AG09319 (cell line): ENCODE measurements at regions not wholly inside any gene's neighbourhood (a gene's known extent, or its start where the extent isn't known, plus 50 kb on each side); places are given as distances from the start of the nearest gene placed in this dataset.

Experiments
- DNase-seq: peaks from one replicate; pipeline ENCODE4 v3.0.0-alpha.2; 2010; ENCODE audit warnings: low read depth; ENCODE audit errors: extremely low read depth
- TF ChIP-seq, protein P1 (sequence below): IDR thresholded peaks from 2 replicates; pipeline ENCODE4 v1.5.1; 2011; ENCODE audit warnings: low read depth, mild to moderate bottlenecking, inconsistent platforms, low read length, moderate library complexity

DNA sequence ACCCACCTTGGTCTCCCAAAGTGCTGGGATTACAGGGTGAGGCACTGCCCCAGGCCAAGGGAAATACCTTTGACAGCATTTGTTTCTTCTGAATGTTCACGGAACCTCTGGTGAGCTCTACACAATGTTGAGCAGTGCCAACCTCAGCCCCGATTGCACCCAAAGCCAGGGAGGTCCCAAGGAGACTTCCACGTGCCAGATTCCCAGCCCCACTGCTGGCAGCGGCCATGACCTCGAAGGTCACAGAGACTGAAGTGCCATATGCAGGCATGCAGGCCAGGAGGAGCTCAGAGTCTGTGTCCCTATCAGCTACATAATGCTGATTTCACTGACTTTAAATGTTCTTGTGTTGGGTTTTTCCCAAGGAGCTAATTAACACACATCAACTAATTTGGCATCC is 226.4 kb upstream of the FOXF1 start:
- DNase-seq: no peak
- TF ChIP-seq, protein P1, sequence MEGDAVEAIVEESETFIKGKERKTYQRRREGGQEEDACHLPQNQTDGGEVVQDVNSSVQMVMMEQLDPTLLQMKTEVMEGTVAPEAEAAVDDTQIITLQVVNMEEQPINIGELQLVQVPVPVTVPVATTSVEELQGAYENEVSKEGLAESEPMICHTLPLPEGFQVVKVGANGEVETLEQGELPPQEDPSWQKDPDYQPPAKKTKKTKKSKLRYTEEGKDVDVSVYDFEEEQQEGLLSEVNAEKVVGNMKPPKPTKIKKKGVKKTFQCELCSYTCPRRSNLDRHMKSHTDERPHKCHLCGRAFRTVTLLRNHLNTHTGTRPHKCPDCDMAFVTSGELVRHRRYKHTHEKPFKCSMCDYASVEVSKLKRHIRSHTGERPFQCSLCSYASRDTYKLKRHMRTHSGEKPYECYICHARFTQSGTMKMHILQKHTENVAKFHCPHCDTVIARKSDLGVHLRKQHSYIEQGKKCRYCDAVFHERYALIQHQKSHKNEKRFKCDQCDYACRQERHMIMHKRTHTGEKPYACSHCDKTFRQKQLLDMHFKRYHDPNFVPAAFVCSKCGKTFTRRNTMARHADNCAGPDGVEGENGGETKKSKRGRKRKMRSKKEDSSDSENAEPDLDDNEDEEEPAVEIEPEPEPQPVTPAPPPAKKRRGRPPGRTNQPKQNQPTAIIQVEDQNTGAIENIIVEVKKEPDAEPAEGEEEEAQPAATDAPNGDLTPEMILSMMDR: no peak

DNA sequence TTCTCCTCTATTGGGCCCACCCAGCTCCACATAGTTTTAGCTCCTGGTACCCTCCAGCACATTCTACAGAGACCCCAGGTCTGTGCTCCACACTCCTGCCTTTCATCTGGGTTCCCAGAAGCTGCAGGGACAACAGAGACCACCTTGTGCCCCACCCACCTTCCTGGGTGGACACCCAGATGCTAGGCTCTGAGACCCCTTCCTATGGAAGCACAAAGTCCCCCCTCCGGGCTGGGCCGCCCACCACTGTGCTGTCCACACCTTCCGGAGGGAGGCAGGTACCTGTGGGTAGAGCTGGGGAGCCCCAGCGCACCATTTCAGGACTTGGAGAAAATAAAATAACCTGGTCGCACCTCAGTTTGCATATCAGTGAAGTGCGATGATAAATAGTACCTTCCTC is 224.9 kb upstream of the FOXF1 start:
- TF ChIP-seq, protein P1: no peak
- no peak for DNase-seq

DNA sequence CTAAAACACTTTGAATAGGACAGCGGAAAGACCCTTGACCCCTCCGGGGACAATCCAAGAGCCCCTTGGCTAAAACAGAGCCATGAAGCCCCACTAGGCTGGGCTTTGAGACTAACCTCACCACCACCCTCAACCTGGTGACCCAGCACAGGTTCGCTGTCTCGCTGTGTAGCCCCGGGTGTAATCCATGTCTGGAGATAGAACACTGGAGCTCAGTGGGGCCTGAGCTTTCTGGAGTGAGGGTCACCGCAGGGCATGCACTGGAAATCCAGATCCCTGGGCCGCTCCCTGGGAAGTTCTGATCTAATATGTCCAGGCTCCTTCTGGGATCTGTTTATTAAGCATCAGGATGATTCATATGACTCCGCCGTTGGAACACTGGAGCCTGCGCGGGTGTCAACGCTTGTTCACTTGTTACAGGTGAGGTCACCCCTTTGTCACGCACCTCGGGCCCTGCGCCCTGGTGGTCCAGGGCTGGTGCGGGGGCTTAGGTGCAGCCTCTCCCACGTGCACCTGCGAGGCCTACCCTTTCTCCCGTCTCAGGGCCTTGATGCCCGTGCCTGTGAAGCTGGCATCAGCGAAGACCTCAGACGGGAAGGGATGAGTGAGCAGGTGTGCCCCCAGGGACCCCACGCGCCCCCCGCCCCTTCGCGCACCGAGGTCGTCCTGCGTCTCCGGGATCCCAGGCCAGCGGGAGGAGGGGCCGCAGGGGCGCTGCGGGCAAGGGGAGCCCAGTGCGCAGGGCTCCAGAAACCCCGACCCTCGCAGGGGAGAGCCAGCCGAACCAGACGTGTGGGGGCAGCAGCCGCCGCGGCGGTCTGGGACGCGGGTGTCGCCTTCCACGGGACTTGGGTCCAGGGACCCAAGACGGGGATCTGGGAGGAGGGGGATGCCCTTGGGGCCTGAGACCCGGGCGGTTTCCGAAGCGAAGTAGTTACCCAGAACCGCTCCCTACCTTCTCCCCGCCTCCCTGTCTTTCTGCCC is 224.1 kb upstream of the FOXF1 start:
- DNase-seq: no peak
- TF ChIP-seq, protein P1: no peak

DNA sequence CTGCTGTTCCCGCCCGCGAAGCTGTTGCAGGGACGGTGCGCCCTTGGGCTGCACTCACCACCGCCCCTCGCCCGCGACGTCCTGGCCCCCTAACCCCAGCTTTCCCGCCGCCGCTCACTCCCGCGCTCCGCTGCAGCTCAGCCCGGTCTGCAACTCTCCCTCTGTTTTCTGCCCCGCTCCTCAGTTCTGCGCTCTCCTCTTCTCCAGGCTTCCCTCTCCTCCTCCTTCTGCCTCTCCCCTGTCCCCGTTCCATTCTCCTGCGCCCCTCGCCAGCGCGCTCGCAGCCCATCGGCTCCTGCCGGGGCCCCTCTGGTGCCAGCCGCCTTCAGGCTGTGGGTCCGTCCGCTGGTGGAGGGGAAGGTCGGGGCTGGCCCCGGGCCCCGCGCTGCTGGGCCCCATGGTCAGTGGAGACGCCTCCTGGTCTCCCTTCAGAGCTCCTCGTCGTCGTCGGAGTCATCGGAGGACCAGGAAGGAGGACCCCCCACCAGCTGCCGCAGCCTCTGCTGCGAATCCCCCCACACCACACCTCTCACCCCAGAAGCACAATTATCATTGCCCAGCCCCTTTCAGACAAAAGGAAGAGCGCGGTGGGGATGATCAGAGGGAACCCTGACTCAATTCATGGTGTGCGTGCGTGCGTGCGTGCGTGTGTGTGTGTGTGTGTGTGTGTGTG is 223.2 kb upstream of the FOXF1 start:
- DNase-seq: no peak
- TF ChIP-seq, protein P1: no peak

DNA sequence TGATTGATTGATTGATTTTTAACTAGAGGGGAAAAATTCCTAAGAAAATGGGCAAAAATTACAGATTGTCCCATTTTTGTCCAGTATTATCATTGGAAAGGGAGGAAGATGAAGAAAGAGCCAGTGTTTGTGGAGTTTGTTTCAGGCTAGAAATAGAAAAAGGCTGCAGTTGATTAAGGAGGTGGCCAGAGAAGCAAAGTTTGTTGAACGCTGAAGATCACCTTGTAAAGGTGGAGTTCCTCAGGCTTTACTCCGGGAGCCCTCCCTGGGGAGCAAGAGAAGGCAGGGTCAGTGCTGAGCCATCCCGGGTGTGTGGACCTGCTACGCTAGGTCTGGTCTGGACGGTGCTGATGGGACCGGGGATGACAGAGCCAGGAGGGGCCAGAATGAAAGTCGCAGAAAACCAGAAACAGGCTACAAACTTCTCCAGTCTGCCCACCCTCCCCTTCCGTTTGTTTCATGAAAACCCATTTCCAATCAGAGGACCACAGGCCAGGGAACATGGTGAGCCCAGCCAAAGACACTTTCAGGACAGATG is 222.6 kb upstream of the FOXF1 start:
- DNase-seq: no peak
- TF ChIP-seq, protein P1: no peak

DNA sequence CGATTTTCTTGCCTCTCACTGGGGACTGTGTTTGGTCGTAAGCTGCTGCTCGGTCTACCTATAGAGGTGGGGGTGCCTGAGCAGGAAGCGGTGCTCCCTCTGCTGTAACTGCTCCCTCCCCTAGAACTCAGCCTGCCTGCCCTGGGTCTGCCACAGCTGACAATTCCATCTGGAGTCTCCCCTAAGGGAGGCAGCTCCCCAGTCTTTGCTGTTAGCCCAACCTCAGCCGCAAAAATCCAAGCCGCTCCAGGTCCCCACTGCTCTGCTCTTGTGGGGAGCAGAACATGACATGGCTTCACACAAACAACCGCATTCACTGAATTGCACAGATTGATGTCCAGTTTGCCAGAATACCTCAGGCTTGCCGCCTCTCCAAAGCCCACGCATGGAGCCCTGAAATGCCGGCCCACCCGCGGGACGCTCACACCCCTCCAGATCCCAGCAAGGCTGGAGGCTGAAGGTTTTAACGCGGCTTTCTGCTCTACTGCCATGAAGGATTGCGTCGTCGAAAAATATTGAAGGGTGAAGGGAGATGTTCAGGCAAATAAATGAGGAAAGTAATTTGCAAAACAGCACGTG is 221.5 kb upstream of the FOXF1 start:
- DNase-seq: no peak
- TF ChIP-seq, protein P1: no peak
